ENCODE measurements at regions not wholly inside any gene's neighbourhood (a gene's known extent, or its start where the extent isn't known, plus 50 kb on each side); places are given as distances from the start of the nearest gene placed in this dataset.
A peak's percentile ranks its signal among the peaks of the same experiment; 100 is the strongest.

GRCh38 chr13:40056898-40057619 is 401.6 kb downstream of the COG6 start:
- Histone ChIP-seq H3K9ac (ENCODE audit: low read length) (no peak overlapping the region), H3K4me1 (ENCODE audit: control insufficient read depth, insufficient read depth, low read depth, low read length) (no peaks in the 10 kb centered on the region), H2BK5ac (ENCODE audit: low read depth, low read length, poor library complexity, severe bottlenecking) (no peak overlapping the region), H2BK12ac (ENCODE audit: low read length in 2 of 2) (no peak overlapping the region), H3K23ac (ENCODE audit: low read length in 2 of 2) (no peak overlapping the region), H2BK15ac (ENCODE audit: low read depth, poor library complexity, severe bottlenecking) (no peak overlapping the region), H3K18ac (ENCODE audit: low read depth in 1 of 2, low read length in 2 of 2) (no peak overlapping the region), H3K36me3 (ENCODE audit: control insufficient read depth in 1 of 2, insufficient read depth in 2 of 2, low read depth in 1 of 2, low read length in 2 of 2) (no peaks in the 10 kb centered on the region), H4K8ac (ENCODE audit: low read length) (no peak overlapping the region), H3K4me3 (ENCODE audit: insufficient read depth in 1 of 2, low read depth in 1 of 2, low read length in 2 of 2) (no peak overlapping the region), H3K4ac (ENCODE audit: low read depth in 1 of 2, low read length in 2 of 2) (no peak overlapping the region), H3K9me3 (ENCODE audit: control insufficient read depth, low read length) (no peaks in the 10 kb centered on the region), H3K79me1 (replicated peaks; ENCODE audit: low read length, poor library complexity, severe bottlenecking) (no peaks in the 10 kb centered on the region), H2AK5ac (ENCODE audit: low read length, severe bottlenecking) (no peak overlapping the region), H3K27ac (ENCODE audit: low read length, poor library complexity, severe bottlenecking) (no peak overlapping the region), H2AFZ (ENCODE audit: low read depth, low read length) (no peak overlapping the region), H3K27me3 (ENCODE audit: control insufficient read depth in 1 of 2, insufficient read depth in 1 of 2, low read length in 2 of 2) (peaks cover 4 to 46% of the 10 kb centered on the region in 2 experiments), H3K4me2 (ENCODE audit: low read length, poor library complexity, severe bottlenecking) (no peak overlapping the region), H3K14ac (ENCODE audit: low read length in 2 of 2) (peak overlapping the region in 1 of 2 experiments; percentile 44), H4K91ac (ENCODE audit: low read length) (no peak overlapping the region), H2BK120ac (ENCODE audit: low read depth, low read length) (no peak overlapping the region)
- 82% methylated on average over 4 of the region's 4 CpGs for WGBS
- DNase-seq, result no peak

- Histone ChIP-seq H3K23ac (ENCODE audit: low read length in 2 of 2) (no peak overlapping the region), H2BK12ac (ENCODE audit: low read length in 2 of 2) (no peak overlapping the region), H4K8ac (ENCODE audit: low read length) (no peak overlapping the region), H2AK5ac (ENCODE audit: low read length, severe bottlenecking) (no peak overlapping the region), H3K4ac (ENCODE audit: low read depth in 1 of 2, low read length in 2 of 2) (no peak overlapping the region), H3K4me1 (ENCODE audit: control insufficient read depth, insufficient read depth, low read depth, low read length) (no peaks in the 10 kb centered on the region), H3K14ac (ENCODE audit: low read length in 2 of 2) (no peak overlapping the region), H2BK120ac (ENCODE audit: low read depth, low read length) (no peak overlapping the region), H3K36me3 (ENCODE audit: control insufficient read depth in 1 of 2, insufficient read depth in 2 of 2, low read depth in 1 of 2, low read length in 2 of 2) (no peaks in the 10 kb centered on the region), H3K27me3 (ENCODE audit: control insufficient read depth in 1 of 2, insufficient read depth in 1 of 2, low read length in 2 of 2) (peaks cover 4 to 46% of the 10 kb centered on the region in 2 experiments), H2BK5ac (ENCODE audit: low read depth, low read length, poor library complexity, severe bottlenecking) (no peak overlapping the region), H3K27ac (ENCODE audit: low read length, poor library complexity, severe bottlenecking) (no peak overlapping the region), H3K9ac (ENCODE audit: low read length) (peak overlapping the region; percentile 74), H3K4me3 (ENCODE audit: insufficient read depth in 1 of 2, low read depth in 1 of 2, low read length in 2 of 2) (no peak overlapping the region), H3K79me1 (replicated peaks; ENCODE audit: low read length, poor library complexity, severe bottlenecking) (no peaks in the 10 kb centered on the region), H3K9me3 (ENCODE audit: control insufficient read depth, low read length) (no peaks in the 10 kb centered on the region), H4K91ac (ENCODE audit: low read length) (no peak overlapping the region), H3K4me2 (ENCODE audit: low read length, poor library complexity, severe bottlenecking) (no peak overlapping the region), H2BK15ac (ENCODE audit: low read depth, poor library complexity, severe bottlenecking) (no peak overlapping the region), H2AFZ (ENCODE audit: low read depth, low read length) (no peak overlapping the region), H3K18ac (ENCODE audit: low read depth in 1 of 2, low read length in 2 of 2) (no peak overlapping the region)
- peak; percentile 9 for DNase-seq
- 79% methylated on average over 2 of the region's 3 CpGs for WGBS
Measured at GRCh38 chr13:40058757-40059236, 403.3 kb downstream of the COG6 start.

- Histone ChIP-seq H3K36me3 (ENCODE audit: control insufficient read depth in 1 of 2, insufficient read depth in 2 of 2, low read depth in 1 of 2, low read length in 2 of 2) (no peaks in the 10 kb centered on the region), H3K79me1 (replicated peaks; ENCODE audit: low read length, poor library complexity, severe bottlenecking) (no peaks in the 10 kb centered on the region), H3K27me3 (ENCODE audit: control insufficient read depth in 1 of 2, insufficient read depth in 1 of 2, low read length in 2 of 2) (peaks cover 4 to 43% of the 10 kb centered on the region in 2 experiments), H3K27ac (ENCODE audit: low read length, poor library complexity, severe bottlenecking) (no peak overlapping the region), H2BK12ac (ENCODE audit: low read length in 2 of 2) (no peak overlapping the region), H2BK120ac (ENCODE audit: low read depth, low read length) (no peak overlapping the region), H3K4me2 (ENCODE audit: low read length, poor library complexity, severe bottlenecking) (no peak overlapping the region), H2AK5ac (ENCODE audit: low read length, severe bottlenecking) (no peak overlapping the region), H3K14ac (ENCODE audit: low read length in 2 of 2) (no peak overlapping the region), H3K4me1 (ENCODE audit: control insufficient read depth, insufficient read depth, low read depth, low read length) (peaks cover 3% of the 10 kb centered on the region), H2BK15ac (ENCODE audit: low read depth, poor library complexity, severe bottlenecking) (no peak overlapping the region), H3K4me3 (ENCODE audit: insufficient read depth in 1 of 2, low read depth in 1 of 2, low read length in 2 of 2) (peak overlapping the region in 1 of 2 experiments; percentile 31), H4K8ac (ENCODE audit: low read length) (no peak overlapping the region), H4K91ac (ENCODE audit: low read length) (no peak overlapping the region), H3K9me3 (ENCODE audit: control insufficient read depth, low read length) (no peaks in the 10 kb centered on the region), H2BK5ac (ENCODE audit: low read depth, low read length, poor library complexity, severe bottlenecking) (no peak overlapping the region), H2AFZ (ENCODE audit: low read depth, low read length) (no peak overlapping the region), H3K18ac (ENCODE audit: low read depth in 1 of 2, low read length in 2 of 2) (no peak overlapping the region), H3K9ac (ENCODE audit: low read length) (peak overlapping the region; percentile 74), H3K23ac (ENCODE audit: low read length in 2 of 2) (no peak overlapping the region), H3K4ac (ENCODE audit: low read depth in 1 of 2, low read length in 2 of 2) (no peak overlapping the region)
- 87% methylated on average over 6 of the region's 8 CpGs for WGBS
- no peak for DNase-seq
Measured at GRCh38 chr13:40059540-40060232, 404.2 kb downstream of the COG6 start.

GRCh38 chr13:40060296-40061007 is 405.0 kb downstream of the COG6 start:
- H3K4ac ChIP-seq (ENCODE audit: low read depth in 1 of 2, low read length in 2 of 2), result no peak overlapping the region
- no peak overlapping the region for H3K14ac ChIP-seq (ENCODE audit: low read length in 2 of 2)
- H2BK120ac ChIP-seq (ENCODE audit: low read depth, low read length), result no peak overlapping the region
- 81% methylated on average over 3 of the region's 4 CpGs for WGBS
- H4K91ac ChIP-seq (ENCODE audit: low read length), result no peak overlapping the region
- H4K8ac ChIP-seq (ENCODE audit: low read length), result no peak overlapping the region
- peaks cover 3% of the 10 kb centered on the region for H3K4me1 ChIP-seq (ENCODE audit: control insufficient read depth, insufficient read depth, low read depth, low read length)
- no peak overlapping the region for H3K27ac ChIP-seq (ENCODE audit: low read length, poor library complexity, severe bottlenecking)
- H2BK5ac ChIP-seq (ENCODE audit: low read depth, low read length, poor library complexity, severe bottlenecking), result no peak overlapping the region
- peak overlapping the region; percentile 74 for H3K9ac ChIP-seq (ENCODE audit: low read length)
- no peak overlapping the region for H2BK12ac ChIP-seq (ENCODE audit: low read length in 2 of 2)
- H2AK5ac ChIP-seq (ENCODE audit: low read length, severe bottlenecking), result no peak overlapping the region
- DNase-seq, result no peak
- H3K79me1 ChIP-seq (replicated peaks; ENCODE audit: low read length, poor library complexity, severe bottlenecking), result no peaks in the 10 kb centered on the region
- no peaks in the 10 kb centered on the region for H3K36me3 ChIP-seq (ENCODE audit: control insufficient read depth in 1 of 2, insufficient read depth in 2 of 2, low read depth in 1 of 2, low read length in 2 of 2)
- no peaks in the 10 kb centered on the region for H3K9me3 ChIP-seq (ENCODE audit: control insufficient read depth, low read length)
- no peak overlapping the region for H3K4me2 ChIP-seq (ENCODE audit: low read length, poor library complexity, severe bottlenecking)
- no peak overlapping the region for H2BK15ac ChIP-seq (ENCODE audit: low read depth, poor library complexity, severe bottlenecking)
- no peak overlapping the region for H3K18ac ChIP-seq (ENCODE audit: low read depth in 1 of 2, low read length in 2 of 2)
- peaks cover 4 to 35% of the 10 kb centered on the region in 2 experiments for H3K27me3 ChIP-seq (ENCODE audit: control insufficient read depth in 1 of 2, insufficient read depth in 1 of 2, low read length in 2 of 2)
- H2AFZ ChIP-seq (ENCODE audit: low read depth, low read length), result no peak overlapping the region
- peak overlapping the region in 1 of 2 experiments; percentile 31 for H3K4me3 ChIP-seq (ENCODE audit: insufficient read depth in 1 of 2, low read depth in 1 of 2, low read length in 2 of 2)
- no peak overlapping the region for H3K23ac ChIP-seq (ENCODE audit: low read length in 2 of 2)
